Epithelial cell of prostate (primary cell): ENCODE measurements at regions not wholly inside any gene's neighbourhood (a gene's known extent, or its start where the extent isn't known, plus 50 kb on each side); places are given as distances from the start of the nearest gene placed in this dataset.

ENCODE experiments used
- DNase-seq: peaks from one replicate; pipeline ENCODE4 v3.0.0-alpha.2; 2011; ENCODE audit warnings: low read depth, low spot score
- H3K27ac ChIP-seq: fragments of 450-650 bp; 2 replicates; pipeline ENCODE4 v1.5.1; 2017; ENCODE audit warnings: mild to moderate bottlenecking

GRCh38 chr12:130097798-130098255, 64.4 kb upstream of the FZD10 start:
- H3K27ac ChIP-seq, result peak overlapping the region; percentile 91
- DNase-seq, result peak; percentile 92

- no peak for DNase-seq
- H3K27ac ChIP-seq, result peak overlapping the region; percentile 91
Observed at GRCh38 chr12:130098301-130099005, 63.8 kb upstream of the FZD10 start.

GRCh38 chr12:130100634-130101362, 61.5 kb upstream of the FZD10 start:
- DNase-seq, result no peak

GRCh38 chr12:130101370-130101769, 60.9 kb upstream of the FZD10 start:
- H3K27ac ChIP-seq, result no peak overlapping the region
- no peak for DNase-seq

More at GRCh38 chr12:130100634-130101362, 61.5 kb upstream of the FZD10 start:
- H3K27ac ChIP-seq, result no peak overlapping the region

- no peak overlapping the region for H3K27ac ChIP-seq
- no peak for DNase-seq
Observed at GRCh38 chr12:130102266-130102665, 60.0 kb upstream of the FZD10 start.

- DNase-seq, result no peak
Observed at GRCh38 chr12:130104571-130105106, 57.6 kb upstream of the FZD10 start.

GRCh38 chr12:130109062-130109945, 53.0 kb upstream of the FZD10 start:
- no peak for DNase-seq
- H3K27ac ChIP-seq, result no peak overlapping the region

More at GRCh38 chr12:130104571-130105106, 57.6 kb upstream of the FZD10 start:
- no peak overlapping the region for H3K27ac ChIP-seq

- DNase-seq, result no peak
- H3K27ac ChIP-seq, result no peak overlapping the region
Observed at GRCh38 chr12:130110914-130111313, 51.4 kb upstream of the FZD10 start.

- DNase-seq, result no peak
- H3K27ac ChIP-seq, result no peak overlapping the region
Observed at GRCh38 chr12:130111965-130112496, 50.2 kb upstream of the FZD10 start.
